CD4-positive, alpha-beta T cell treated with Interleukin-6 for 4 hours (primary cell): ENCODE measurements at regions not wholly inside any gene's neighbourhood (a gene's known extent, or its start where the extent isn't known, plus 50 kb on each side); places are given as distances from the start of the nearest gene placed in this dataset.
"Not testable (repeated sequence)": the region's sequence is repeated elsewhere in the genome, so short reads cannot be mapped to it uniquely, and the experiment has no call there.

Experiments
- DNase-seq: peaks from one replicate; pipeline ENCODE4 v3.0.0-alpha.2; 2020; ENCODE audit warnings: mixed read lengths

DNA sequence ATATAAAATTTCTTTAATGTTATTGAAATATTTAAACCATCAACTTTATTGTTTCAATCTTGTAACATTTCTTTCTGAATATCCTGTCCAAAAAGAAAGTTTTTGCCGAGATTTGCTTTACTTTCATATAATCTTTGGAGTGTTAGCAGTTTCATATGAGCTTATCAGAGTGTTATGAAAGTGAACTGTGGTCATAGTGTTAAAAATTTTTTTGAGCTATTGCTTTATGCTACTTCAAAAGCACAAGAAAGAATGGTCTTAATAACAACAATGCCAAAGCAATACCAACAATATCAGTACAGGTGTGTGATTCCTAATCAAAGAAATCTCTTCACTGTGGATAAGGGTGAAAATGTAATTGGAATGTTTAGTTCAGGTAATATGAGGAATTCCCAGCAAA is 1994.9 kb upstream of the FLRT2 start:
- no peak for DNase-seq

DNA sequence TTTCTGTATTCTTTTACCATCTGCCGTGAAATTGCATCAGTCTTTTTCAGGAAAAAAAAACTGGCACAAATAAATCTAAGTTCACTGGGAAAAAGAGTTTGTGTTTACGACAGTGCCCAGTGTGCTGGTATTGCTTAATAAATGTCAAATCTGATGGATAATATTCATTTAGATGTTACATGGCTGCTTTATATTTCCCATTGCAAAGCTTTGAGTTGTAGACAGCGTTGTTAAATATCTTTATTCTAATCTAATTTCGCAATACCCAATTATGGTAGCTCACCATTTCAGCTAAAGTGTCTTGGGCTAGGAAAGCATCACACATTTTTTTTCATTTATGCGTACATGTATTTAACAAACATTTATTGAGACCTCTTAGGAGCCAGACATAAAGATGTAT is 1994.5 kb upstream of the FLRT2 start:
- no peak for DNase-seq

DNA sequence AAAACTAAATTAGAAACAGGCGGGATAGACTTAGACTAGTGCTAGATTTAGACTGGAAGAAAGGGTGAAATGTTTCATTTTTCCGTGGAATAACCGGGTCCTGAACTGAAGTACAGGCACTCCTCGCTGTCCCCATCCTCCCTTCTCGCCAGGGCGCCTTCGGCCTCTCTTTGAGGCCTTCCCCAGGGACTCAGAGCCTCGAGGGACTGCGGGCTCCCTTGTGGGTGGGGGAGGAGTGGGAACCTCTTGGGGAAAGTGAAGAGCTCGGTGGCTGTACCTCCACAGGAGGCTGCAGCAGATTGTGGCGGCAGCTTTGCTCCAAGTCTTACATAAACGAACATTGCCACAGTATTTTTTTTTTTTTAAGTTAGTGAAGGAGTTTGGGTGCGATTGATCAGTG is 1988.8 kb upstream of the FLRT2 start:
- DNase-seq = no peak

DNA sequence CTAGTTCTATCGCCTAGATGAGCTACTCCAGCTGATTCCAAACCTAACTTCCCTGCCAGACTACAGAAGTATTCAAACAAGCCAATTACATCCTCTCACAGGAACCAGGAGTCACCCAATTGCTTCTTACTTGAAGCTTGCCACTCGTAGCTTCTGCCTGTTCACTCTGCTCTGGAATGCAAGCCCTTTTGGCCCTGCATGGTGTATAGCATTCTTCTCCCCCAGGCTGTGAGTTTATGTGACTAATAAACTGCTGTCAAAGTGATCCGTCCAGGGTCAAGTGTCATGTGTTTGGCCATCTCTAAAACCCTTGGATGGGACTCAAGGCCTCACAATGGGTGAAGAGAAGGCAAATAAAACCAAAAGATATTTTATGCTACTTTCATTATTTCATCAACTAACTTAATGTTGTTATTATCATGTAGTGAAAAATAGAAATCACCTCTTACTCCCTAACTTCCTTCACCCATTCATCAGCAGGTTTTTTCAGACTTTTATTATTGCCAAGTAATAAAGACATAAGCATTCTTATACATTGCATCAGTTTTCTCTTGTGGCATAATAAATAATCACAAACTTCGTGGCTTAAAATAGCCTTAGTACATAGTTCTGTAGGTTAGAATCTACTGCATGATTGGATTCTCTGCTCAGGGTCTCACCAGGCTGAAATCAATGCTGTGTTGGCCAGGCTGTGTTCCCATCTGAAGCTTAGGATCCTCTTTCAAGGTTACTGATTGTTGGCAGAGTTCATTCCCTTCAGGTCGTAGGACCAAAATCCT is 1981.7 kb upstream of the FLRT2 start:
- DNase-seq = no peak

DNA sequence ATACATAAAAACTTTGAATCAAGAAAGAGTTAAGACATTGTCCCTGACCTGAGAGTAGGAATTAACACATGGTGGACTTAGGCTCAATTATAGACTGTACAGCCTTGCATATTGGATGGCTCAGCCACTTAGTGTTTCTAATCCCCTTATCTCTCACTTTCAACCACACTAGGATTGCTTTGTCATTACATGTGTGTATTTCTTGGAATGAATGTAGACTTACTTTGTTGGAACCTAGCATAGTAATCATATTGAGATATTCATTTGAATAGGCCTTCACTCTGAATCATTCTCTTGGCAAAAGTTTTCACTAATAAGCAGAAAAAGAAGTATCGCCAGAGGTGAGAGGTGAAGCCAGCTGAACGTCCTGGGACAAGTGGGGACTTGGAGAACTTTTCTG is 1973.9 kb upstream of the FLRT2 start:
- DNase-seq = no peak

DNA sequence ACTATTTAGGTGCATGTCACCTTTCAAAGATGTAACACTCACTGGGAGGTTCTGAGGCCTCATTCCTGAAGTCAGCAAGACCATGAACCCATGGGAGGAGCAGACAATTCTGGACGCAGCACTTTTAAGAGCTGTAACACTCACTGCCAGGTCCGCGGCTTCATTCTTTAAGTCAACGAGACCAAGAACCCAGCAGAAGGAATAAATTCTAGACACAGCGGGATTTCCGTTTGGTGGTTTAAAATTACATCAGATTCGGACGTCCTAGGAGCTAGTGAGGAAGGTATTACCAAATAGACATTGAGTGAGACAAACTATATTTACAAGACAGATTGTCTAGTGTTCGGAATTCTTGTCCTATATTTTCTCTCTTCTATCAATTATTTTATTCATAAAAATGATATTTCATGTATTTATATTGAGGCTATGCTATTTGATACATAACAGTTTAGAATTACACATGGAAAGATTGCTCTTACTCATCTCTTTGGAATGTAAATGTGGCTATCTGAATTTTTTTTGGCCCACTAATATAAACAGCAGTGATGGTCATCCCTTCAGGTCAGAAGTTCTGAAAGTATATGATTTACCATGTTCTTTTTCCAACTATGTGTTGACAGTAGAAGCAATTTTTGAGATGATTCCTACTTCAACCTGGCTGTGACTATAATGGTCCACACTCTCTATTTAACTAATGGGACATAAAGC is 1973.0 kb upstream of the FLRT2 start:
- no peak for DNase-seq

DNA sequence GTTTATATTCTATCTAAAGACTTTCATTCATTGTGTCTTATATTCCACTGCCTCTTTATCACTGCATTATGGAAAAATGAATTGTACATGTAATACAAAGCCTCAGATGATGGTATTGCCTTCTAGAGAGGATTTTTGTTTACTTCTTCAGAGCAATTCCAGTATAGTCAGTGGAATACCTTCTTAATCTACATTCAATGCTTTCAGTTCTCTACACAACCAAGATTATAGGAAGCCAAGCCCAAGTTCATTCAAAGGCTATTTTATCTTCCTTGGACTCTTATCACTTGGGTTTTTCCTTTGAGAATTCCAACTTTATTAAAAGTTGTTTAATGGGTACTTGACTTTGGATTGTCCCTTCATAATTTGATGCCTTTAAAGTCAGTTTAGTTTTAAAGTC is 1971.0 kb upstream of the FLRT2 start:
- no peak for DNase-seq

DNA sequence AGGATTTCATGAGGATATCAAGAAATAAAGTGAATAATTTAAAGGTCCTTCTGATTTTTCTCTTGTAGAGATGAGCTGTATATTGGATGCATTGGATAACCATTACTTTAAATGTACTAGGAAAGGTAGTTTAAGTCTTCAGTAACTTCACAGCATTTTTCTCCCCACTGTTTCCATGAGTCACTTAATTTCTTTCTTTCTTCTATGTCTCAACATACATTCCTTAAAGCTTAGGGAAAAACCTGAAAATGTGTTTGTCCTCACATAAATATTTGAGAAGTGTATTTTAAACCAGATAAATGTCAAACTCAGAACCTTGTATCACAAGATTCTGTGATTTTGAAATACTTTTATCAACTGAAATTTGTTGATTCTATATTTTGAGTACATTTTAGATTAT is 1970.2 kb upstream of the FLRT2 start:
- DNase-seq = no peak

DNA sequence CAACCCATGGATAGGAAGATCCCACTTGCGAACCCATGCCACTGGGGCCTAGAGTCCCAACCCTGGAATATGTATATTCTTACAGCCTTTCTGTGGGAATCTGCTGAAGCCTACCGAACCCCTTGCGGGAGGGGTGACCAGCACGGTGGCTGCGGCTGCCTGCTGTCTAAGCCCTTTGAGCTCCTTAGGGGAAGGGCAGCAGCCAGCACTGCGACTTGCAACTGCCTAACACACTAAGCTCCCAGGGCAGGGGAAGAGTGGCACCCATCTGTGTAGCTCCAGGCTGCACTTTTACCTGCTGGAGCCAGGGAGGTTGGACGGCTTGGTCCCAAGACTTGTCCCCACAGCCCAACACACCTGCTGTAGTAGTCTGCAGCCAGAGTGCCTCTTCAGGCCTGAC is 1968.7 kb upstream of the FLRT2 start:
- DNase-seq = no peak

DNA sequence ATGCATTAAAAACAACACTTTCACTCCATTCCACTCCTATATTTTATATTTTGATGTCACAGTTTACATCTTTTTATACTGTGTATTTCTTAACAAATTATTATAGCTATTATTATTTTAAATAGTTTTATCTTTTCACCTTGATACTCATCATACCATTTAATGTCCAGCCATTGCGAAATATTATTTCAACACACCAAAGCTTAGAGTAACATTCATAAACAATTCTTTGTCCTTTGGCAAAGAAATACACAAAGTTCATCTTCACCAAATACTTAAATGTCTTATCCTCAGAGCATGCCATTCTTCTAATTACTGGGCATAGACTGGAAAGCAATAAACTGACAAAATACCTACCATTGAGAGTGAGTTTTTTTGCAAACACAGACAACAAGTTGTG is 1963.4 kb upstream of the FLRT2 start:
- no peak for DNase-seq

DNA sequence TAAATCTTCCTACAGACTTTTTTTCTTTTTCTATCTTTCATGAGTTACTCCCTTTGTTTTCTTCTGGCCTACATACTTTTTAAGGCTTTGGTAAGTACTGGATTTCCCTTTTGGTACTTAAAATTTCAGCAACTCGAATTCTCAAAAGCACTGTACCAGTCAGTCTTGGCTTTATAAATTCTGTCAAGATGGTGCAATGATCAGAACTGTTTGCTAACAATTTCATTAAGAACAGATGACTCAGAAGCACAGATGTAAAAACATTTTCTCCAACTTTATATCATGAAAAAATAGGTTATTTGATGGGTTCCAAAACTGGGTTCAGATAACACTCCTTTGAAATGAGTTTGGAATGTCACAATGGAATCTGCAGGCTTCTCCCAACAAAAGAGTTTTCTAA is 1961.8 kb upstream of the FLRT2 start:
- DNase-seq = no peak

DNA sequence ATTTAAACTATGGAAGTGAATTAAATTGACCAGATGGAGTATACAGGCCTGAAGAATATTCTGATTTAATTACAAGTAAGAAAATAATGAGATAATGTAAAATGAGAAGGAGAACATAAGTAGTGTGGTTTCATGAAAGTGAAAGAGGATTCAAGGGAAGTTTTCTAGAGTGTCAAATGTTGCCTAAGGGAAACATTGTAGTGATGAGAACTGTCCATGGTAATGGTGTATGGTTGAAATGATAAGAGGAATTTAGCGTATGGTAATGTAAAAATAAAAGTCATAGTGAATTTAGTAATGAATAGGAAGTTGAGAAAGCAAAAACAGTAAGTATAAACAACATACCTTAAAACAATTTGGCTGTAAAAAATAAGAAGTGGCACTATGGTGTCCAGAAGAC is 1954.6 kb upstream of the FLRT2 start:
- no peak for DNase-seq

DNA sequence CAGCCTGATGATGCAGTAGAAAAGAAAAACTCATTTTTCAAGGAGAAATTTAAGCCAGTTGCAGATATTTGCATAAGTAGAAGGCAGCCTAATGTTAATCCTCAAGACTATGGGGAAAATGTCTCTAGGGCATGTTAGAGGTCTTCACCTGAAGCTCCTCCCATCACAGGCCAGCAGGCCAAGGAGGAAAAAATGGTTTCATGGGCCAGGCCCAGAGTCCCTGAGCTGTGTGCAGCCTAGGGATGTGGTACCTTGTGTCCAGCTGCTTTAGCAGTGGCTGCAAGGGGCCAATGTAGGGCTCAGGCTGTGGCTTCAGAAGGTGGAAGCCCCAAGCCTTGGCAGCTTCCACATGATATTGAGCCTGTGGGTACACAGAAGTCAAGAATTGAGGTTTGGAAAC is 1946.7 kb upstream of the FLRT2 start:
- DNase-seq = no peak

DNA sequence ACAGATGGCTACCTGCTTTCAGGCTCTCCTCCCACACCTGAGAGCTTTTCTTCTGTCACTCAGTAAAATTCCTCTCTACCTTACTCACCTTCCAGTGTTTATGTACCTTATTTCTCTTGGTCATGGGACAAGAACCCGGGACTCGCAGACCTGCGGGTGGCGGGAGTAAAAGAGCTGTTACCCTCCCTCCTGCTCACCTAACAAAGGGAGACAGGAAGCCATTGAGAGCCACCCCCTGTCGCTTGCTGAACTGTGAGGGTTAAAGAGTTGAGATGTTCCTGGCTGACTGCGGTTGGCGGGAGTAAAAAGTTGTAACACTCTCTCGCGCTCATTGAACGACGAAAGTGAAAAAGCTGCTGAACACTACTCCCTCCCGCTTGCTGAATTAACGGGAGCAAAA is 1935.1 kb upstream of the FLRT2 start:
- no peak for DNase-seq

DNA sequence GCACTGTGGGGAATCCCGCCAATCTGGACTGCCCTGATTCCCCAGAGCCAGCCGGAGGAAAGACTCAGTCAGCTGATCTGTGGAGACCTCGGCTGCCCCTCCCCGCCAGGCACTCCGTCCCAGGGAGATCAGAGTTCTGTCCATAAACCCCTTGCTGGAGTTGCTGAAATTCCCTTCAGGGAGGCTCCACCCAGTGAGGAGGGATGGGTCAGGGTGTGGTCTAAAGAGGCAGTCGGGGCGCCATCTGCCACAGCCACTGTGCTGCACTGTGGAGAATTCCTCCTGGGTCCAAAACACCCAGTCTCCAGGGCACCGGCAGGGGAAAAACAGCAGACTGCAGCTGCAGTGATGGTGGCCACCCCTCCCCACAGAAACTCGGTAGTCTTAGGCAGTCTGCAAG is 1922.3 kb upstream of the FLRT2 start:
- DNase-seq = no peak

DNA sequence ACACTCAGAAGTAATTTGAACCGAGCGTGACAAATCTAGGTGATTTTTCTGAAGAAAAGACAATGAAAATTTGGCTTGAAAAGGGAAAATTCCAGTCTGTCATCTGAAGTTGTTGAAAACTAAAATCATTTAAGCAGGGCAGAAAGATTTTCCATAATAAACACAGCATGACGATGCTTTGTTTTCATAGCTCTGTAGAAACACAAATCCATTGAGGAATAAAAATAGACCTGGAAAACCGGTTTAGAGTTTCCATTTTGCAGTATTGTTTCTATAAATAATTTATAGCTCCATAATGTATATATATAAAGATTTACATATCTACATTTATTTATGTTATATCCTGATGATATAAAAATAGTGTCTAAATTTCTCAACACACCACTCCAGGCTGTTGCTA is 1918.5 kb upstream of the FLRT2 start:
- DNase-seq = no peak

DNA sequence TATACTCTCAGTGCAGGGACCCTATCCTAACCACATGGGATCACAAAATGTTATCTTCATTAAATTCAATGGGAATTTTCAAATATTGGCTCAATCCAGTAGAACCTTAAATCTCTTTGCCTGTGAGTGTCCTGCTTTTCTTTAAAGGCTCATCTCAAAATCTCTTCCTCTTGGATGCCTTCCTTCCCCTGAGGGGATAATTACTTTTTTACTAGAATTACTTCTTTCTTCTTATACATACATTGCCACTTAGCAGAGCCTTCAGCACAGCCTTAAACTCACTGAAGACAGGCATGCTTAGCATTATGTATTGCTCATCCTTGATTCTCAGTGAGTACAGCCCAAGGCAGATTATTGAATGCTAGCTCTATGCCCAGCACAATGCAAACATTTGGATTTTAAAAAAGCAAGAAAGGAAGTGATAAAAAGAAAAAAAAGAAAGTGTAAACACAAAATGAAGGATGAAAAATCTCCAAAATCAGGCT is 1918.0 kb upstream of the FLRT2 start:
- no peak for DNase-seq

DNA sequence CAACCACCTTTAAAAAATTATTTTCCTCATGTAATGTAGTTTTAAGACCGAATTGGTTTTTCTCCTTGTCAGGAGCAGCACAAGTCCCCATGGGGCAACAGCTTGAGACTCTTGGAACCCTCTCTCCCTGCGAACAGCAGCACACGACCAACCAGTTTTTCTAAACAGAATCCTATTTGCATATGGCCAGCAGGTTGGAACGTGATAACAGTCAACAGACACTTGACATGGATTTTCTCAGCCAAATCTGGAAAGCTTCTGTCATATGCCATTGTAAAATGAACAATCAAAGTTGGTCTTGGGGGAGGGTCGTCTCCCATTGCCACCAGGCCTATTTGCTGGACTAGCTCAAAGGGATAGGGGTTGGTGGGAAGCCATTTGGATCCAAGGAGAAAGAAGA is 1915.0 kb upstream of the FLRT2 start:
- DNase-seq = no peak

DNA sequence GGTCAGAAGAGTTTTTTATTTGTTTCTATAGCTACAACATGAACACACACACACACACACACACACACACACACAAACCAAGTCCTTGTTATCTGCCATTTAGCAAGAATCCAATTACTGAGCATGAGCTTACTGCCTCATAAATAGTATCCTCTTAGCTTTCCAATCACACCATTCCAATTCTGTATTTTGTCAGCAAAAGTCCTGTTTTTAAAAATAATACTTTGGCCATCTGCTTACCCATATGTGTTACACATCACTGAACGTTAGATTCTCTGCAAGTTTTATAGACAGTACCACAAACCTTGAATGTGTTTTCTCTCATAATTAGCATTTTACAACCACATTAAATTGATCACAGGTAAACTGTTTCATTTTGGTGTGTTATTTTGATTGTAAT is 1905.4 kb upstream of the FLRT2 start:
- no peak for DNase-seq

DNA sequence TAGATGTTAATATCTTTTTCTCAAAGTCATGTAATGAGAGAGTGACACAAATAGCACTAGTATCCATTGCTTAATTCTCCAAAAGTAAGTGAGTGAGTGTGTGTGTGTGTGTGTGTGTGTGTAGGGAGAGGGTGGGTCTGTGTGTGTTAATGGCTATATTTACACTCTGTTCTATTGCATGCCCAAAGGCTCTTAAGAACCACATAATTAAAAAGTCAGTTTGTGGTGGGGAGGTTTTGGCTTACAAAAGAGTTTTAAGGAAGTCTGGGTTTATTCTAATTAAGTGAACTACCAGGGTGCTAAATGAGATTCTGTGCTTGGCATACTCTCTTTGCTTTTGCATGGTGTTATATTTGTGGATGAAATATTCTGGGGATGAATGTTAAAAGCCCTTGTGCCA is 1897.6 kb upstream of the FLRT2 start:
- no peak for DNase-seq

DNA sequence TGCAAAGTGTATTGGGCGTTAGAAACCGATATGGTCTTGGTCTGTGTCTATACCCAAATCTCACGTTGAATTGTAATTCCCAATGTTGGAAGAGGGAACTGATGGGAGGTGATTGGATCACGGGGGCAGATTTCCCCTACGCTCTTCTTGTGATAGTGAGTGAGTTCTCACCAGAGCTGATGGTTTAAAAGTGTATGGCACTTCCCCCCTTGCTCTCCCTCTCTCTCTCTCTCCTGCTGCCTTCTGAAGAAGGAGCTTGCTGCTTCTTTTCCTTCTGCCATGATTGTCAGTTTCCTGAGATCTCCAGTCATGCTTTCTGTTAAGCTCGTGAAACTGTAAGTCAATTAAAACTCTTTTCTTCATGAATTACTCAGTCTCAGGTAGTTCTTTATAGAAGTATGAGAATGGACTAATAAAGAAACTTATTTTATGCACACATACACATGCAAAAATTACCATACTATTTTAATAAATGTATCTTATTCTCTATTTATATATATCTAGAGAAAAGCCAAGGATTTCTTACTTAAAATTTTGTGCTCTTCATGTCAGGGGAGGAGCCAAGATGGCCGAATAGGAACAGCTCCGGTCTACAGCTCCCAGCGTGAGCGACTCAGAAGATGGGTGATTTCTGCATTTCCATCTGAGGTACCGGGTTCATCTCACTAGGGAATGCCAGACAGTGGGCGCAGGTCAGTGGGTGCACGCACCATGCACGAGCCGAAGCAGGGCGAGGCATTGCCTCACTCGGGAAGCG is 1891.0 kb upstream of the FLRT2 start:
- no peak for DNase-seq

DNA sequence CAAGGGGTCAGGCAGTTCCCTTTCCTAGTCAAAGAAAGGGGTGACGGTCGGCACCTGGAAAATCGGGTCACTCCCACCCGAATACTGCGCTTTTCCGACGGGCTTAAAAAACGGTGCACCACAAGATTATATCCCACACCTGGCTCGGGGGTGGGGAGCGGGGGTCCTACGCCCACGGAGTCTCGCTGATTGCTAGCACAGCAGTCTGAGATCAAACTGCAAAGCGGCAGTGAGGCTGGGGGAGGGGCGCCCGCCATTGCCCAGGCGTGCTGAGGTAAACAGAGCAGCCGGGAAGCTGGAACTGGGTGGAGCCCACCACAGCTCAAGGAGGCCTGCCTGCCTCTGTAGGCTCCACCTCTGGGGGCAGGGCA is 1890.5 kb upstream of the FLRT2 start:
- DNase-seq = not testable (repeated sequence)

DNA sequence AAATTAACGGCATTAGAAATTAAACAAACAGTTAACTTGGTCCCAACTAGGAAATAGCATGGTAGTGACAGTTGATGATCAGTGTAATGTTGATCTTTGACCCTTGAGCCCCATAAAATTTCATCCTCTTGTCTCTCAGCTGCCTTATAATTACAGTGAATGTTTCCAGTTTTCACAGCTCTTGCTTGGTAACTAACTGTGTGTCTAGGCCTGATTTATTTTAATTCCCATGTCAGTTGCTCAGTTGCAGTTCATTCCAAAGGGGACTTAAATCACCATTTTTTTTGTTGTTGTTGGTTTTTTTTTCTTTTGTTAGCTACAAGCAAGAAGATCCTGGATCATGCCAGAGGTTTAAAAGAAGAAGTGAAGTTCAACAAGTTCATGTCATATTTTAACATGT is 1883.7 kb upstream of the FLRT2 start:
- no peak for DNase-seq

DNA sequence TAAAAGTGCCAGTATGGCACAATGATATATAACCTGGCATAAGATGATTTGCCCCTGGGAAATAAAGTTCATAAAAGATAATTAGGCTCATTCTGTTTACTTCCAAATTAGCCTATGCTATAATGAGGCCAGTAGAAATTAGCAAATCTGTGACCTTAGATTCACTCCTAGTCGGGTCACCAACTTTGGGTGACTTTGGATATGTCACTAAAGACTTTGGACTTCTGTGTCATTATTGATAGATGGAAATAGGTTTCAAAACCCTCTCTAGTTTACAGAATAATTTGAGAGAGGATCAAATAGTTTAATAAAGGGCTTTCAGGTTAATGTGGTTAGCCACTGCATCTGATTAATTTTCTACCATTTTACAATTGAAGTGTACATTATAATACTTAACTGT is 1869.3 kb upstream of the FLRT2 start:
- DNase-seq = no peak
